Endodermal cell (in vitro differentiated cells): ENCODE measurements at regions not wholly inside any gene's neighbourhood (a gene's known extent, or its start where the extent isn't known, plus 50 kb on each side); places are given as distances from the start of the nearest gene placed in this dataset.

Source experiments
- DNase-seq: peaks from one replicate; pipeline ENCODE4 v3.0.0-alpha.2; 2017
- H3K27ac ChIP-seq: 2 replicates; pipeline ENCODE4 v1.5.1; 2013; ENCODE audit warnings: mild to moderate bottlenecking, low read depth, low read length, moderate library complexity
- H3K27me3 ChIP-seq: 2 replicates; pipeline ENCODE4 v1.6.1; 2013; ENCODE audit warnings: mild to moderate bottlenecking, low read length, moderate library complexity; ENCODE audit not compliant: insufficient read depth, control insufficient read depth, poor library complexity, severe bottlenecking
- H3K36me3 ChIP-seq: 2 replicates; pipeline ENCODE4 v1.7.0; 2013; ENCODE audit warnings: mild to moderate bottlenecking, low read length, moderate library complexity; ENCODE audit not compliant: control insufficient read depth, insufficient read depth
- H3K4me1 ChIP-seq: one replicate; pipeline ENCODE4 v1.7.0; 2013; ENCODE audit warnings: low read length; ENCODE audit not compliant: control insufficient read depth, insufficient read depth
- H3K4me3 ChIP-seq: 2 replicates; pipeline ENCODE4 v1.5.1; 2013; ENCODE audit warnings: mild to moderate bottlenecking, low read length, moderate library complexity
- H3K9ac ChIP-seq: 2 replicates; pipeline ENCODE4 v1.6.1; 2013; ENCODE audit warnings: mild to moderate bottlenecking, low read length, moderate library complexity; ENCODE audit not compliant: poor library complexity, severe bottlenecking; ENCODE audit errors: extremely low read depth
- H3K9me3 ChIP-seq: 2 replicates; pipeline ENCODE4 v1.6.1; 2013; ENCODE audit warnings: mild to moderate bottlenecking, low read length, moderate library complexity; ENCODE audit not compliant: control insufficient read depth
- H3K27ac Mint-ChIP-seq: 2 replicates; pipeline ENCODE4 v1.8.0; 2020; ENCODE audit warnings: mixed read lengths
- H3K27me3 Mint-ChIP-seq: 2 replicates; pipeline ENCODE4 v1.8.0; 2021; ENCODE audit warnings: mild to moderate bottlenecking, mixed read lengths; ENCODE audit not compliant: insufficient read depth
- H3K36me3 Mint-ChIP-seq: 2 replicates; pipeline ENCODE4 v1.8.0; 2020; ENCODE audit warnings: low read depth, mixed read lengths
- H3K4me1 Mint-ChIP-seq: 2 replicates; pipeline ENCODE4 v1.8.0; 2020; ENCODE audit warnings: mixed read lengths
- H3K4me3 Mint-ChIP-seq: 2 replicates; pipeline ENCODE4 v1.8.0; 2020; ENCODE audit warnings: mild to moderate bottlenecking, moderate library complexity, mixed read lengths
- H3K9me3 Mint-ChIP-seq: 2 replicates; pipeline ENCODE4 v1.8.0; 2020; ENCODE audit warnings: mild to moderate bottlenecking, mixed read lengths
- CTCF ChIP-seq: fragments of 200-600 bp; sonication (generic); conservative IDR thresholded peaks from 2 replicates; pipeline ENCODE4 v1.5.0; 2021; ENCODE audit warnings: antibody characterized with exemption, mild to moderate bottlenecking
- WGBS, 2 experiments: methylation state at CpG; one replicate each; pipeline versions ENCODE4 v1.1.5 to v1.1.7; 2013; ENCODE audit warnings: missing lambda C conversion rate in 2 of 2, mixed read lengths in 1 of 2; ENCODE audit not compliant: insufficient coverage in 1 of 2, insufficient read length in 1 of 2; 5-methylcytosine and 5-hydroxymethylcytosine counted together

GRCh38 chr3:31353166-31353565, 179.6 kb upstream of the STT3B start:
- Histone ChIP-seq H3K9me3 (peaks cover 5% of the 10 kb centered on the region), H3K27ac (no peak overlapping the region), H3K9ac (no peak overlapping the region), H3K36me3 (no peaks in the 10 kb centered on the region), H3K4me1 (no peaks in the 10 kb centered on the region), H3K4me3 (no peak overlapping the region), H3K27me3 (no peaks in the 10 kb centered on the region)
- DNase-seq, result no peak
- Mint-ChIP-seq H3K9me3 (peaks cover 5% of the 10 kb centered on the region), H3K36me3 (peaks cover 4% of the 10 kb centered on the region), H3K4me1 (peaks cover 6% of the 10 kb centered on the region), H3K4me3 (no peak overlapping the region), H3K27ac (no peak overlapping the region), H3K27me3 (no peaks in the 10 kb centered on the region)
- no peak for TF ChIP-seq CTCF
- 89% methylated on average over 1 of the region's 1 CpG; no CpG with 5 or more reads in 1 of the 2 experiments for WGBS, 2 experiments

DNA sequence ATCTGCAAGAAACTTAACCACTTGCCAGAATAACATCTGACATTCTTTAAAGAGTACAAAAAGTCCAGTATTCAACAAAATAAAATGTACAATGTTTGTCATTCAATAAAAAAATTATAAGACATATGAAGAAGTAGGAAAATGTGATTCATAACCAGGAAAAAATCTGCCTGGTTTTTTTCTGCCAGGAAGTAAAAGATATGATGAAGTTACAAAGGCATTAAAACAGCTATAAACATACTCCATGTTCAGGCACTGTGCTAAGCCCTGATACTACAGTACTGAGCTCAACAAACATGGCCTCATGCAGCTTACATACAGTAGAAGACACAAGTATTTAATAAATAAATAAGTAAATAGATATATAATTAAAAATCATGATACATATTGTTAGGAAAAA, 178.4 kb upstream of the STT3B start:
- Mint-ChIP-seq H3K27me3 (no peaks in the 10 kb centered on the region), H3K27ac (no peak overlapping the region), H3K36me3 (peaks cover 4% of the 10 kb centered on the region)

GRCh38 chr3:31355807-31356206, 176.9 kb upstream of the STT3B start:
- Histone ChIP-seq H3K9me3 (peaks cover 5% of the 10 kb centered on the region), H3K36me3 (no peaks in the 10 kb centered on the region), H3K9ac (no peak overlapping the region), H3K4me3 (no peak overlapping the region), H3K27ac (no peak overlapping the region), H3K27me3 (no peaks in the 10 kb centered on the region), H3K4me1 (no peaks in the 10 kb centered on the region)
- Mint-ChIP-seq H3K4me1 (peaks cover 6% of the 10 kb centered on the region), H3K36me3 (peaks cover 4% of the 10 kb centered on the region), H3K4me3 (no peak overlapping the region), H3K9me3 (peaks cover 5% of the 10 kb centered on the region), H3K27me3 (no peaks in the 10 kb centered on the region), H3K27ac (no peak overlapping the region)
- TF ChIP-seq CTCF, result no peak
- 93 to 100% methylated on average over 1 to 5 of the region's 5 CpGs for whole genome bisulfite sequencing, 2 experiments
- DNase-seq, result no peak

More for the DNA sequence above, 178.4 kb upstream of the STT3B start:
- Histone ChIP-seq H3K9ac (no peak overlapping the region), H3K9me3 (peaks cover 5% of the 10 kb centered on the region), H3K27ac (no peak overlapping the region), H3K4me3 (no peak overlapping the region), H3K27me3 (no peaks in the 10 kb centered on the region), H3K36me3 (no peaks in the 10 kb centered on the region), H3K4me1 (no peaks in the 10 kb centered on the region)
- Mint-ChIP-seq H3K4me1 (peaks cover 8% of the 10 kb centered on the region), H3K4me3 (no peak overlapping the region), H3K9me3 (peaks cover 5% of the 10 kb centered on the region)
- DNase-seq, result no peak
- no peak for TF ChIP-seq CTCF
